ENCODE measurements at regions not wholly inside any gene's neighbourhood (a gene's known extent, or its start where the extent isn't known, plus 50 kb on each side); places are given as distances from the start of the nearest gene placed in this dataset.

- ATAC-seq: no peak
These were observed 320.3 kb upstream of the VRK2 start for GRCh38 chr2:57726294-57726693.

- ATAC-seq: no peak
These were observed 317.9 kb upstream of the VRK2 start for GRCh38 chr2:57728691-57729090.

GRCh38 chr2:57733956-57734355 is 312.6 kb upstream of the VRK2 start:
- ATAC-seq: no peak

GRCh38 chr2:57740891-57741290 is 305.7 kb upstream of the VRK2 start:
- no peak for ATAC-seq

GRCh38 chr2:57753636-57754035 is 293.0 kb upstream of the VRK2 start:
- ATAC-seq: no peak

- no peak for ATAC-seq
These were observed 287.9 kb upstream of the VRK2 start for GRCh38 chr2:57758686-57759085.

- ATAC-seq: no peak
These were observed 287.5 kb upstream of the VRK2 start for GRCh38 chr2:57759131-57759530.

- peak; percentile 93 for ATAC-seq
These were observed 286.7 kb upstream of the VRK2 start for GRCh38 chr2:57759822-57760300.

GRCh38 chr2:57760381-57760801 is 286.2 kb upstream of the VRK2 start:
- ATAC-seq: no peak

GRCh38 chr2:57776916-57777315 is 269.7 kb upstream of the VRK2 start:
- no peak for ATAC-seq

- ATAC-seq: no peak
These were observed 264.0 kb upstream of the VRK2 start for GRCh38 chr2:57782587-57782986.

GRCh38 chr2:57793310-57793709 is 253.3 kb upstream of the VRK2 start:
- no peak for ATAC-seq

GRCh38 chr2:57796527-57796926 is 250.1 kb upstream of the VRK2 start:
- no peak for ATAC-seq

GRCh38 chr2:57798346-57798745 is 248.3 kb upstream of the VRK2 start:
- no peak for ATAC-seq

- no peak for ATAC-seq
These were observed 244.4 kb upstream of the VRK2 start for GRCh38 chr2:57802243-57802642.

- ATAC-seq: no peak
These were observed 241.6 kb upstream of the VRK2 start for GRCh38 chr2:57804971-57805370.

- no peak for ATAC-seq
These were observed 240.1 kb upstream of the VRK2 start for GRCh38 chr2:57806449-57806968.

GRCh38 chr2:57809230-57809629 is 237.4 kb upstream of the VRK2 start:
- no peak for ATAC-seq

- no peak for ATAC-seq
These were observed 225.5 kb upstream of the VRK2 start for GRCh38 chr2:57821088-57821487.

- no peak for ATAC-seq
These were observed 218.4 kb upstream of the VRK2 start for GRCh38 chr2:57828221-57828620.

GRCh38 chr2:57834666-57835065 is 211.9 kb upstream of the VRK2 start:
- ATAC-seq: no peak

GRCh38 chr2:57842531-57842930 is 204.1 kb upstream of the VRK2 start:
- no peak for ATAC-seq

- ATAC-seq: no peak
These were observed 203.4 kb upstream of the VRK2 start for GRCh38 chr2:57843158-57843557.

- ATAC-seq: no peak
These were observed 197.9 kb upstream of the VRK2 start for GRCh38 chr2:57848723-57849122.

GRCh38 chr2:57849843-57850242 is 196.8 kb upstream of the VRK2 start:
- ATAC-seq: no peak

Measured in esophagus mucosa (tissue), 1 donor.